Nephron (organoid): ENCODE measurements at regions not wholly inside any gene's neighbourhood (a gene's known extent, or its start where the extent isn't known, plus 50 kb on each side); places are given as distances from the start of the nearest gene placed in this dataset.
"Not testable (repeated sequence)": the region's sequence is repeated elsewhere in the genome, so short reads cannot be mapped to it uniquely, and the experiment has no call there.

ENCODE experiments used
- H3K27ac Mint-ChIP-seq, 3 experiments: 2 replicates each; pipeline ENCODE4 v1.8.0; 2020; ENCODE audit warnings: mixed read lengths in 3 of 3, mild to moderate bottlenecking in 2 of 3, moderate library complexity in 1 of 3
- H3K27me3 Mint-ChIP-seq: 2 replicates; pipeline ENCODE4 v1.8.0; 2021; ENCODE audit warnings: low read depth, mild to moderate bottlenecking, moderate library complexity, mixed read lengths
- H3K36me3 Mint-ChIP-seq: 2 replicates; pipeline ENCODE4 v1.8.0; 2020; ENCODE audit warnings: low read depth, mixed read lengths
- H3K4me1 Mint-ChIP-seq: 2 replicates; pipeline ENCODE4 v1.8.0; 2020; ENCODE audit warnings: mixed read lengths
- H3K4me3 Mint-ChIP-seq, 3 experiments: 2 replicates each; pipeline ENCODE4 v1.8.0; 2020; ENCODE audit warnings: mild to moderate bottlenecking in 3 of 3, mixed read lengths in 3 of 3, moderate library complexity in 2 of 3
- H3K9me3 Mint-ChIP-seq: 2 replicates; pipeline ENCODE4 v1.8.0; 2020; ENCODE audit warnings: mixed read lengths
- TF ChIP-seq, protein P1 (sequence below), 3 experiments: fragments of 200-600 bp; sonication (generic); IDR thresholded peaks; one replicate each; pipeline ENCODE4 v1.5.0; 2021; ENCODE audit warnings: antibody characterized with exemption in 3 of 3; ENCODE audit not compliant: unreplicated experiment in 3 of 3

DNA sequence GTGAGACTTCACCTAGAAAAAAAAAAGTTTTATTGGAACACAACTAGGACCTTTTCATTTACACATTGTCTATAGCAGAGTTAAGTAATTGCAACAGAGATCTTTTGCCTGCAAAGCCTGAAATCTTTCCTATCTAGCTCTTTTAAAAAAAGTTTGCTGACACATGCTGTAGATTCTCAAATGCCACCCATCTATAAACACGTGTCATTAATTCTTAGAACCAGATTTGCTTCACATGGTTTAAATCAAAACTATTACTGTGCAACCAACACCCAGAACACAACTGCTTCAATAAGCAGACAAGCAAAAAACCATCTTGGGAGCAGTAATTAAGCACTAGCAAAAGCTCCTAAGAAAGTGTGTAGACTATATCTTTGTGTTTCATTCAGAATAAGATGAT is 55.0 kb downstream of the OXSM start:
- no peaks in the 10 kb centered on the region for H3K36me3 Mint-ChIP-seq
- H3K4me1 Mint-ChIP-seq, result no peaks in the 10 kb centered on the region
- H3K27ac Mint-ChIP-seq, result no peak overlapping the region
- no peak overlapping the region for H3K4me3 Mint-ChIP-seq
- no peaks in the 10 kb centered on the region for H3K9me3 Mint-ChIP-seq
- TF ChIP-seq, protein P1, sequence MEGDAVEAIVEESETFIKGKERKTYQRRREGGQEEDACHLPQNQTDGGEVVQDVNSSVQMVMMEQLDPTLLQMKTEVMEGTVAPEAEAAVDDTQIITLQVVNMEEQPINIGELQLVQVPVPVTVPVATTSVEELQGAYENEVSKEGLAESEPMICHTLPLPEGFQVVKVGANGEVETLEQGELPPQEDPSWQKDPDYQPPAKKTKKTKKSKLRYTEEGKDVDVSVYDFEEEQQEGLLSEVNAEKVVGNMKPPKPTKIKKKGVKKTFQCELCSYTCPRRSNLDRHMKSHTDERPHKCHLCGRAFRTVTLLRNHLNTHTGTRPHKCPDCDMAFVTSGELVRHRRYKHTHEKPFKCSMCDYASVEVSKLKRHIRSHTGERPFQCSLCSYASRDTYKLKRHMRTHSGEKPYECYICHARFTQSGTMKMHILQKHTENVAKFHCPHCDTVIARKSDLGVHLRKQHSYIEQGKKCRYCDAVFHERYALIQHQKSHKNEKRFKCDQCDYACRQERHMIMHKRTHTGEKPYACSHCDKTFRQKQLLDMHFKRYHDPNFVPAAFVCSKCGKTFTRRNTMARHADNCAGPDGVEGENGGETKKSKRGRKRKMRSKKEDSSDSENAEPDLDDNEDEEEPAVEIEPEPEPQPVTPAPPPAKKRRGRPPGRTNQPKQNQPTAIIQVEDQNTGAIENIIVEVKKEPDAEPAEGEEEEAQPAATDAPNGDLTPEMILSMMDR (IDR thresholded peaks at IDR 0.05; ENCODE audit: unreplicated experiment in 3 of 3), result no peak
- no peaks in the 10 kb centered on the region for H3K27me3 Mint-ChIP-seq

DNA sequence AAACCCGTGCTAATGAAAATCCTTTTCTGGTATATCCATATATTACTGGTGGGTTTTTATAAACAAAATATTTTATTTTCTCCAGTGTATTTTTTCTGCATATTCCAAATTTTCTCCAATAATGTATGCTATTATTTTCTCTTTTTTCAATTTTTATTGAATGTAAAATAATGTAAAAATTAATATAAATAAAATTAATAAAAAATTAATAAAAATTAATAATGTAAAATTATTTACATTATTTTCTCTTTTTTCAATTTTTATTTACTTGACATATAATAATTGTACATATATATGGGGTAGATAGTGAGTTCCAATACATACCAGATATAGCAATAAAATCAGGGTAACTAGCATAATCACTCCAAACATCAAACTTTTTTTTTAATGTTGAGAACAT is 56.4 kb downstream of the OXSM start:
- Mint-ChIP-seq H3K4me3 (no peak overlapping the region), H3K4me1 (no peaks in the 10 kb centered on the region), H3K27ac (no peak overlapping the region), H3K36me3 (no peaks in the 10 kb centered on the region), H3K9me3 (peaks cover 4% of the 10 kb centered on the region), H3K27me3 (no peaks in the 10 kb centered on the region)
- TF ChIP-seq, protein P1 (IDR thresholded peaks at IDR 0.05; ENCODE audit: unreplicated experiment in 3 of 3), result no peak

DNA sequence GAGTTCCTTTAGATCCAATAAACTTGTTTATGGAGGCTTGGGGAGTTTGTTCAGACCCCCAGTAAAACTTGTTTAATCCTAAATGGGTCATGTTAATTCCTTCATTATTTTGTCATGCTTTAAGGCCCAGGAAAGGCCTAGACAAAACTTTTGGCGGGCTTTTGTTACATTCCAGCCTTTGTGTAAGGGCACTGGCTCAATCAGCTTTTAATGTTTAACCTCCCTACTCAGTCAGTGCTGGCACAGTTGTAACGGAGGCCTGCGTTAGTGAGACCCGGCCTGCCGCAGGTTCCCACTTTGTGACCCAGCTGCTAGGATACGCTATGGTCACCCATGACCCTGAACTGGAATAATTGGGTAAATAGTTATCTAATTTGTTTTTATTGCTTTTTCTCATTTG is 59.2 kb downstream of the OXSM start:
- TF ChIP-seq, protein P1 (IDR thresholded peaks at IDR 0.05; ENCODE audit: unreplicated experiment in 3 of 3), result no peak
- no peaks in the 10 kb centered on the region for H3K27me3 Mint-ChIP-seq
- peaks cover 5% of the 10 kb centered on the region for H3K9me3 Mint-ChIP-seq
- no peaks in the 10 kb centered on the region for H3K36me3 Mint-ChIP-seq
- H3K27ac Mint-ChIP-seq, result peak overlapping the region; percentile 19 to 35 (median 23)
- no peak overlapping the region for H3K4me3 Mint-ChIP-seq
- H3K4me1 Mint-ChIP-seq, result no peaks in the 10 kb centered on the region

DNA sequence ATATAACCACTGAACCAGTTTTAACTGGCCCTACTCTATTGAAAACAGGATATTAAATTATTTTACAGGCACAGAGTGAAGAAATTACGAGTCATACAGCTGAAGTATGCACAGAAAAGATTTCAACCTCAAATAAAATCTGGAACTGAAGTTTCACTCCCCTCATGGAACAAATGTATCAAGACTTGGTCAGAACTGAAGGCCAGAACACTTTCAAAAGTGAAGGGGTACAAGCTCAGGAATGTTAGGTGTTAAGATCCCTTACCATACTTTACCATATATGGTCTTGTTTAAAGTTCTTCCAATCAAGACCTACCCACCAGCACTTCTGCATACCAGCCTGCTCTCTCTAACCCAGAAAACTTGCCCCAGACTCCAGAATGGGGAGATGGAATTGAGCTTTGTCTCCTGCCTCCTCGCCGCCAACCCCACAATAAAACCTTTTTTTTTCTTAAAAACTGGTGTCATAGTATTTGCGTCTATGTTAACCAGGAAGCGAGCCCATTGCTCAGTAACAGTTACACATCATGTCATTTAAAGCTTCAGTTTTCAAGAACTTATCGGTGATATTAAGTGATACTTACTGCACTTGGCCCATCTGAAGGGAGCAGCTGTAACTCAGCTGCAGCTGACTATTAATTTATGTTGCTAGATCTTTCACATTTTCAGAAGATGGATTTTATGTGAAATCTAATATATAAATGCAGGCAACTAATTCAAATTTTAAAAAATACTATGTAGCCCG is 59.9 kb downstream of the OXSM start:
- TF ChIP-seq, protein P1 (IDR thresholded peaks at IDR 0.05; ENCODE audit: unreplicated experiment in 3 of 3), result no peak

DNA sequence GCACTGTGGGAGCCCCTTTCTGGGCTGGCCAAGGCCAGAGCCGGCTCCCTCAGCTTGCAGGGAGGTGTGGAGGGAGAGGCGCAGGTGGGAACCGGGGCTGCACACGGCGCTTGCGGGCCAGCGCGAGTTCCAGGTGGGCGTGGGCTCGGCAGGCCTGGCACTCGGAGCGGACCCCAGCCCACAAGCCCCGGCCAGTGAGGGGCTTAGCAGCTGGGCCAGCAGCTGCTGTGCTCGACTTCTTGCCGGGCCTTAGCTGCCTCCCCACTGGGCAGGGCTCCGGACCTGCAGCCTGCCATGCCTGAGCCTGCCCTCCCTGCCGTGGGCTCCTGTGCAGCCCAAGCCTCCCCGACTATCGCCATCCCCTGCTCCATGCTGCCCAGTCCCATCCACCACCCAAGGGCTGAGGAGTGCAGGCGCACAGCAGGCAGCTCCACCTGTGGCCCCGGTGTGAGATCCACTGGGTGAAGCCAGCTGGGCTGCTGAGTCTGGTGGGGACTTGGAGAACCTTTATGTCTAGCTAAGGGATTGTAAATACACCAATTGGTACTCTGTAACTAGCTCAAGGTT is 61.9 kb downstream of the OXSM start:
- H3K27ac Mint-ChIP-seq, H3K27me3 Mint-ChIP-seq, H3K4me3 Mint-ChIP-seq, H3K9me3 Mint-ChIP-seq, H3K4me1 Mint-ChIP-seq, H3K36me3 Mint-ChIP-seq: not testable (repeated sequence)

More for the DNA sequence above, 59.9 kb downstream of the OXSM start:
- H3K27me3 Mint-ChIP-seq, result no peaks in the 10 kb centered on the region
- no peaks in the 10 kb centered on the region for H3K4me1 Mint-ChIP-seq
- H3K36me3 Mint-ChIP-seq, result no peaks in the 10 kb centered on the region
- no peak overlapping the region for H3K4me3 Mint-ChIP-seq
- H3K9me3 Mint-ChIP-seq, result peaks cover 5% of the 10 kb centered on the region
- H3K27ac Mint-ChIP-seq, result peak overlapping the region; percentile 16 to 35 (median 23)

DNA sequence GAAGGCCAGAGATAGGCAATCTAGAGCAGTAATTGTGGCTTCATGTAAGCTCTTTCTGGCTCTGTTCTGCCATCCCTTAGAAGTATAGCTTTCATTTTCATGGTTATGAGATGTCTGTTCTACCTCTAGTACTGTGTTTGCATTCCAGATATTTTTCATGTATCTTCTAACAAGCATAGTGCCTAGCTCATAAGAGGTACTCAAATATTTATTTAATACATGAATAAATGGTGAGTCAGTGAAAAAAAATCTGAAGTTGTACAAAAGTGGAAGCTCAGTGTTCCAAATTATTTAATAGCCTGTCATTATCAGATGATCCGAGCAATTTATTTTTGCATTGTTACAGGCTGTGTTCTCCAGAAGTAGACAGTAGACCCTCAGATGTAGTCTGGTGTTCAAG is 64.3 kb downstream of the OXSM start:
- Mint-ChIP-seq H3K27me3 (no peaks in the 10 kb centered on the region), H3K9me3 (peaks cover 5% of the 10 kb centered on the region), H3K36me3 (no peaks in the 10 kb centered on the region), H3K4me3 (no peak overlapping the region), H3K4me1 (no peaks in the 10 kb centered on the region), H3K27ac (no peak overlapping the region)
- TF ChIP-seq, protein P1 (IDR thresholded peaks at IDR 0.05; ENCODE audit: unreplicated experiment in 3 of 3), result no peak
